ENCODE measurements at regions not wholly inside any gene's neighbourhood (a gene's known extent, or its start where the extent isn't known, plus 50 kb on each side); places are given as distances from the start of the nearest gene placed in this dataset.

- Histone ChIP-seq H2AFZ (no peak overlapping the region), H3K4me3 (ENCODE audit: low read depth, low read length) (no peak overlapping the region), H3K79me2 (no peaks in the 10 kb centered on the region), H3K4me1 (peaks cover 8% of the 10 kb centered on the region), H3K27ac (no peak overlapping the region), H3K9me3 (ENCODE audit: control insufficient read depth, low read length) (no peaks in the 10 kb centered on the region), H3K4me2 (ENCODE audit: low read length) (no peak overlapping the region), H3K36me3 (ENCODE audit: control insufficient read depth, insufficient read depth, low read length) (no peaks in the 10 kb centered on the region), H3K9ac (no peak overlapping the region), H3K27me3 (ENCODE audit: control insufficient read depth, insufficient read depth, low read length) (no peaks in the 10 kb centered on the region)
- TF ChIP-seq CTCF (IDR thresholded peaks at IDR 0.05) = no peak
These were observed 458.7 kb downstream of the RNF144B start for GRCh38 chr6:18845896-18846295.

GRCh38 chr6:18846327-18846726, 459.2 kb downstream of the RNF144B start:
- H3K27ac ChIP-seq = no peak overlapping the region
- no peak overlapping the region for H3K4me3 ChIP-seq (ENCODE audit: low read depth, low read length)
- H3K27me3 ChIP-seq (ENCODE audit: control insufficient read depth, insufficient read depth, low read length) = no peaks in the 10 kb centered on the region
- no peak for TF ChIP-seq CTCF (IDR thresholded peaks at IDR 0.05)
- no peaks in the 10 kb centered on the region for H3K36me3 ChIP-seq (ENCODE audit: control insufficient read depth, insufficient read depth, low read length)
- no peak overlapping the region for H3K4me2 ChIP-seq (ENCODE audit: low read length)
- no peaks in the 10 kb centered on the region for H3K9me3 ChIP-seq (ENCODE audit: control insufficient read depth, low read length)
- no peak overlapping the region for H3K9ac ChIP-seq
- H3K4me1 ChIP-seq = peaks cover 8% of the 10 kb centered on the region
- no peak overlapping the region for H2AFZ ChIP-seq
- H3K79me2 ChIP-seq = no peaks in the 10 kb centered on the region

- no peaks in the 10 kb centered on the region for H3K9me3 ChIP-seq (ENCODE audit: control insufficient read depth, low read length)
- no peaks in the 10 kb centered on the region for H3K79me2 ChIP-seq
- H3K27me3 ChIP-seq (ENCODE audit: control insufficient read depth, insufficient read depth, low read length) = no peaks in the 10 kb centered on the region
These were observed 474.1 kb downstream of the RNF144B start for GRCh38 chr6:18861204-18861603.

GRCh38 chr6:18883268-18883667, 496.1 kb downstream of the RNF144B start:
- Histone ChIP-seq H3K9ac (no peak overlapping the region), H3K36me3 (ENCODE audit: control insufficient read depth, insufficient read depth, low read length) (no peaks in the 10 kb centered on the region), H3K27me3 (ENCODE audit: control insufficient read depth, insufficient read depth, low read length) (no peaks in the 10 kb centered on the region), H3K4me1 (no peaks in the 10 kb centered on the region), H3K27ac (no peak overlapping the region), H3K9me3 (ENCODE audit: control insufficient read depth, low read length) (no peaks in the 10 kb centered on the region), H3K4me3 (ENCODE audit: low read depth, low read length) (no peak overlapping the region), H3K4me2 (ENCODE audit: low read length) (no peak overlapping the region), H3K79me2 (no peaks in the 10 kb centered on the region), H2AFZ (no peak overlapping the region)
- TF ChIP-seq CTCF (IDR thresholded peaks at IDR 0.05) = no peak

More at GRCh38 chr6:18861204-18861603, 474.1 kb downstream of the RNF144B start:
- H2AFZ ChIP-seq = no peak overlapping the region
- no peak overlapping the region for H3K9ac ChIP-seq
- no peak overlapping the region for H3K4me3 ChIP-seq (ENCODE audit: low read depth, low read length)
- no peak overlapping the region for H3K27ac ChIP-seq
- no peaks in the 10 kb centered on the region for H3K36me3 ChIP-seq (ENCODE audit: control insufficient read depth, insufficient read depth, low read length)
- H3K4me2 ChIP-seq (ENCODE audit: low read length) = no peak overlapping the region
- H3K4me1 ChIP-seq = no peaks in the 10 kb centered on the region
- no peak for TF ChIP-seq CTCF (IDR thresholded peaks at IDR 0.05)

- no peak overlapping the region for H3K4me3 ChIP-seq (ENCODE audit: low read depth, low read length)
- TF ChIP-seq CTCF (IDR thresholded peaks at IDR 0.05) = no peak
- H3K79me2 ChIP-seq = no peaks in the 10 kb centered on the region
These were observed 496.7 kb downstream of the RNF144B start for GRCh38 chr6:18883851-18884250.

More at GRCh38 chr6:18883851-18884250, 496.7 kb downstream of the RNF144B start:
- Histone ChIP-seq H3K9me3 (ENCODE audit: control insufficient read depth, low read length) (no peaks in the 10 kb centered on the region), H3K9ac (no peak overlapping the region), H2AFZ (no peak overlapping the region), H3K4me1 (no peaks in the 10 kb centered on the region), H3K36me3 (ENCODE audit: control insufficient read depth, insufficient read depth, low read length) (no peaks in the 10 kb centered on the region), H3K27ac (no peak overlapping the region), H3K4me2 (ENCODE audit: low read length) (no peak overlapping the region), H3K27me3 (ENCODE audit: control insufficient read depth, insufficient read depth, low read length) (no peaks in the 10 kb centered on the region)

Data from parathyroid adenoma (tissue), 2 donors.